ENCODE measurements at regions not wholly inside any gene's neighbourhood (a gene's known extent, or its start where the extent isn't known, plus 50 kb on each side); places are given as distances from the start of the nearest gene placed in this dataset.
A peak's percentile ranks its signal among the peaks of the same experiment; 100 is the strongest.
"Not testable (repeated sequence)": the region's sequence is repeated elsewhere in the genome, so short reads cannot be mapped to it uniquely, and the experiment has no call there.

GRCh38 chr1:232416026-232416568 is 213.8 kb downstream of the SIPA1L2 start:
- Mint-ChIP-seq H3K27ac (peak overlapping the region; percentile 25), H3K4me1 (peaks cover 16% of the 10 kb centered on the region), H3K9me3 (no peaks in the 10 kb centered on the region), H3K36me3 (ENCODE audit: low read depth) (peaks cover 75% of the 10 kb centered on the region), H3K27me3 (ENCODE audit: insufficient read depth) (no peaks in the 10 kb centered on the region), H3K4me3 (no peak overlapping the region)
- H3K9me3 ChIP-seq (ENCODE audit: control insufficient read depth, low read length) = peaks cover 4% of the 10 kb centered on the region
- H3K9ac ChIP-seq (ENCODE audit: extremely low read depth, low read length, poor library complexity, severe bottlenecking) = no peak overlapping the region
- no peaks in the 10 kb centered on the region for H3K27me3 ChIP-seq (ENCODE audit: control insufficient read depth, insufficient read depth, low read length, poor library complexity, severe bottlenecking)
- no peaks in the 10 kb centered on the region for H3K4me1 ChIP-seq (ENCODE audit: control insufficient read depth, insufficient read depth, low read length)
- no peak for TF ChIP-seq CTCF (conservative IDR thresholded peaks at IDR 0.05)
- no peak overlapping the region for H3K27ac ChIP-seq (ENCODE audit: low read depth, low read length)
- peaks cover 84% of the 10 kb centered on the region for H3K36me3 ChIP-seq (ENCODE audit: control insufficient read depth, insufficient read depth, low read length)
- no peak for DNase-seq
- H3K4me3 ChIP-seq (ENCODE audit: low read length) = no peak overlapping the region
- WGBS, 2 experiments (ENCODE audit: insufficient coverage in 1 of 2, insufficient read length in 1 of 2) = 92 to 94% methylated on average over 3 to 8 of the region's 8 CpGs

- H3K36me3 ChIP-seq (ENCODE audit: control insufficient read depth, insufficient read depth, low read length) = peaks cover 85% of the 10 kb centered on the region
- not testable (repeated sequence) for H3K9me3 Mint-ChIP-seq; H3K9me3 ChIP-seq (ENCODE audit: control insufficient read depth, low read length); H3K4me3 Mint-ChIP-seq; DNase-seq; H3K4me3 ChIP-seq (ENCODE audit: low read length); H3K27ac ChIP-seq (ENCODE audit: low read depth, low read length); H3K4me1 ChIP-seq (ENCODE audit: control insufficient read depth, insufficient read depth, low read length); H3K27ac Mint-ChIP-seq; H3K27me3 Mint-ChIP-seq (ENCODE audit: insufficient read depth); H3K9ac ChIP-seq (ENCODE audit: extremely low read depth, low read length, poor library complexity, severe bottlenecking); H3K27me3 ChIP-seq (ENCODE audit: control insufficient read depth, insufficient read depth, low read length, poor library complexity, severe bottlenecking)
- Mint-ChIP-seq H3K36me3 (ENCODE audit: low read depth) (peaks cover 75% of the 10 kb centered on the region), H3K4me1 (peaks cover 16% of the 10 kb centered on the region)
- WGBS, 2 experiments (ENCODE audit: insufficient coverage in 1 of 2, insufficient read length in 1 of 2) = 73 to 89% methylated on average over 3 to 10 of the region's 10 CpGs
Measured at GRCh38 chr1:232415481-232415880, 214.5 kb downstream of the SIPA1L2 start.

GRCh38 chr1:232414100-232414499 is 215.8 kb downstream of the SIPA1L2 start:
- H3K4me3 ChIP-seq (ENCODE audit: low read length) = no peak overlapping the region
- H3K36me3 ChIP-seq (ENCODE audit: control insufficient read depth, insufficient read depth, low read length) = peaks cover 89% of the 10 kb centered on the region
- H3K27ac Mint-ChIP-seq = peak overlapping the region; percentile 52
- peaks cover 73% of the 10 kb centered on the region for H3K36me3 Mint-ChIP-seq (ENCODE audit: low read depth)
- H3K9me3 Mint-ChIP-seq = peaks cover 9% of the 10 kb centered on the region
- no peaks in the 10 kb centered on the region for H3K27me3 Mint-ChIP-seq (ENCODE audit: insufficient read depth)
- no peak for TF ChIP-seq CTCF (conservative IDR thresholded peaks at IDR 0.05)
- H3K4me1 ChIP-seq (ENCODE audit: control insufficient read depth, insufficient read depth, low read length) = no peaks in the 10 kb centered on the region
- H3K9ac ChIP-seq (ENCODE audit: extremely low read depth, low read length, poor library complexity, severe bottlenecking) = no peak overlapping the region
- H3K27me3 ChIP-seq (ENCODE audit: control insufficient read depth, insufficient read depth, low read length, poor library complexity, severe bottlenecking) = no peaks in the 10 kb centered on the region
- WGBS, 2 experiments (ENCODE audit: insufficient coverage in 1 of 2, insufficient read length in 1 of 2) = 97 to 100% methylated on average over 5 to 7 of the region's 7 CpGs
- H3K27ac ChIP-seq (ENCODE audit: low read depth, low read length) = no peak overlapping the region
- H3K9me3 ChIP-seq (ENCODE audit: control insufficient read depth, low read length) = peaks cover 23% of the 10 kb centered on the region
- DNase-seq = no peak
- peaks cover 16% of the 10 kb centered on the region for H3K4me1 Mint-ChIP-seq
- H3K4me3 Mint-ChIP-seq = peak overlapping the region; percentile 30

- Mint-ChIP-seq H3K27ac (peak overlapping the region; percentile 52), H3K4me3 (peak overlapping the region; percentile 30), H3K9me3 (peaks cover 9% of the 10 kb centered on the region), H3K27me3 (ENCODE audit: insufficient read depth) (no peaks in the 10 kb centered on the region), H3K4me1 (peaks cover 16% of the 10 kb centered on the region), H3K36me3 (ENCODE audit: low read depth) (peaks cover 70% of the 10 kb centered on the region)
- no peak for DNase-seq
- H3K9ac ChIP-seq (ENCODE audit: extremely low read depth, low read length, poor library complexity, severe bottlenecking) = no peak overlapping the region
- H3K4me3 ChIP-seq (ENCODE audit: low read length) = no peak overlapping the region
- H3K27me3 ChIP-seq (ENCODE audit: control insufficient read depth, insufficient read depth, low read length, poor library complexity, severe bottlenecking) = no peaks in the 10 kb centered on the region
- WGBS, 2 experiments (ENCODE audit: insufficient coverage in 1 of 2, insufficient read length in 1 of 2) = 88 to 100% methylated on average over 2 of the region's 2 CpGs
- H3K36me3 ChIP-seq (ENCODE audit: control insufficient read depth, insufficient read depth, low read length) = peaks cover 88% of the 10 kb centered on the region
- no peak for TF ChIP-seq CTCF (conservative IDR thresholded peaks at IDR 0.05)
- H3K27ac ChIP-seq (ENCODE audit: low read depth, low read length) = no peak overlapping the region
- H3K4me1 ChIP-seq (ENCODE audit: control insufficient read depth, insufficient read depth, low read length) = no peaks in the 10 kb centered on the region
- H3K9me3 ChIP-seq (ENCODE audit: control insufficient read depth, low read length) = peaks cover 27% of the 10 kb centered on the region
Measured at GRCh38 chr1:232413674-232414073, 216.3 kb downstream of the SIPA1L2 start.

Measured in endodermal cell (in vitro differentiated cells).